GM06990 (cell line): ENCODE measurements at regions not wholly inside any gene's neighbourhood (a gene's known extent, or its start where the extent isn't known, plus 50 kb on each side); places are given as distances from the start of the nearest gene placed in this dataset.

Experiments
- DNase-seq: peaks from one replicate; pipeline ENCODE4 v3.0.0-alpha.2; 2011; ENCODE audit not compliant: insufficient read length; ENCODE audit errors: extremely low read depth
- H3K27me3 ChIP-seq: replicated peaks from 2 replicates; pipeline ENCODE4 v1.6.0; 2011; ENCODE audit warnings: low read length; ENCODE audit not compliant: control insufficient read depth, insufficient read depth
- H3K36me3 ChIP-seq: 2 replicates; pipeline ENCODE4 v1.5.1; 2011; ENCODE audit warnings: low read length; ENCODE audit not compliant: control insufficient read depth, insufficient read depth
- H3K4me3 ChIP-seq: replicated peaks from 2 replicates; pipeline ENCODE4 v1.5.1; 2011; ENCODE audit warnings: low read depth, mild to moderate bottlenecking, control low read depth, low read length
- CTCF ChIP-seq: IDR thresholded peaks from 2 replicates; pipeline ENCODE4 v1.5.1; 2011; ENCODE audit warnings: low read length, control low read depth, mild to moderate bottlenecking, inconsistent platforms; ENCODE audit not compliant: insufficient read depth, poor library complexity, severe bottlenecking

- TF ChIP-seq CTCF, result no peak
- DNase-seq, result no peak
- H3K4me3 ChIP-seq, result no peak overlapping the region
- H3K27me3 ChIP-seq, result no peaks in the 10 kb centered on the region
- H3K36me3 ChIP-seq, result no peaks in the 10 kb centered on the region
Observed at GRCh38 chr15:70336425-70337009, 238.8 kb upstream of the TLE3 start.

GRCh38 chr15:70334286-70334685 is 236.6 kb upstream of the TLE3 start:
- TF ChIP-seq CTCF, result no peak
- no peak overlapping the region for H3K4me3 ChIP-seq
- H3K36me3 ChIP-seq, result no peaks in the 10 kb centered on the region
- DNase-seq, result no peak
- no peaks in the 10 kb centered on the region for H3K27me3 ChIP-seq

- no peaks in the 10 kb centered on the region for H3K27me3 ChIP-seq
- H3K36me3 ChIP-seq, result no peaks in the 10 kb centered on the region
- no peak for TF ChIP-seq CTCF
- no peak overlapping the region for H3K4me3 ChIP-seq
- no peak for DNase-seq
Observed at GRCh38 chr15:70329179-70329578, 231.5 kb upstream of the TLE3 start.

GRCh38 chr15:70328679-70329115 is 231.0 kb upstream of the TLE3 start:
- Histone ChIP-seq H3K36me3 (no peaks in the 10 kb centered on the region), H3K27me3 (no peaks in the 10 kb centered on the region), H3K4me3 (no peak overlapping the region)
- no peak for TF ChIP-seq CTCF
- DNase-seq, result no peak

- H3K36me3 ChIP-seq, result no peaks in the 10 kb centered on the region
- TF ChIP-seq CTCF, result no peak
- peak; percentile 59 for DNase-seq
- H3K27me3 ChIP-seq, result no peaks in the 10 kb centered on the region
- H3K4me3 ChIP-seq, result no peak overlapping the region
Observed at GRCh38 chr15:70327856-70328678, 230.3 kb upstream of the TLE3 start.
